MM.1S (cell line): ENCODE measurements at regions not wholly inside any gene's neighbourhood (a gene's known extent, or its start where the extent isn't known, plus 50 kb on each side); places are given as distances from the start of the nearest gene placed in this dataset.

Source experiments
- DNase-seq: peaks from one replicate; pipeline ENCODE4 v3.0.0-alpha.2; 2015
- H2AFZ ChIP-seq: fragments of 300-600 bp; sonication (generic); 2 replicates; pipeline ENCODE4 v1.6.0; 2016; ENCODE audit warnings: antibody characterized with exemption, low read length
- H3F3A ChIP-seq: fragments of 300-600 bp; sonication (generic); 2 replicates; pipeline ENCODE4 v1.6.1; 2016; ENCODE audit warnings: mild to moderate bottlenecking, antibody characterized with exemption, low read length, moderate library complexity, mixed read lengths; ENCODE audit not compliant: insufficient read depth
- H3K27ac ChIP-seq: fragments of 300-600 bp; sonication (generic); 2 replicates; pipeline ENCODE4 v1.5.1; 2016; ENCODE audit warnings: mild to moderate bottlenecking, low read length
- H3K27me3 ChIP-seq: fragments of 300-600 bp; sonication (generic); replicated peaks from 2 replicates; pipeline ENCODE4 v1.6.0; 2016; ENCODE audit warnings: low read length; ENCODE audit not compliant: insufficient read depth
- H3K36me3 ChIP-seq: fragments of 300-600 bp; sonication (generic); replicated peaks from 2 replicates; pipeline ENCODE4 v1.6.1; 2016; ENCODE audit warnings: mild to moderate bottlenecking, low read length, mixed read lengths; ENCODE audit not compliant: insufficient read depth
- H3K4me1 ChIP-seq: fragments of 300-600 bp; sonication (generic); 2 replicates; pipeline ENCODE4 v1.6.1; 2016; ENCODE audit warnings: low read length, mixed read lengths
- H3K4me2 ChIP-seq: fragments of 300-600 bp; sonication (generic); 2 replicates; pipeline ENCODE4 v1.6.0; 2016; ENCODE audit warnings: low read depth, low read length
- H3K4me3 ChIP-seq: fragments of 300-600 bp; sonication (generic); 2 replicates; pipeline ENCODE4 v1.5.1; 2016; ENCODE audit warnings: low read length, mixed read lengths
- H3K79me2 ChIP-seq: fragments of 300-600 bp; sonication (generic); 2 replicates; pipeline ENCODE4 v1.6.1; 2016; ENCODE audit warnings: mixed run types, low read length, mixed read lengths
- H3K9ac ChIP-seq: fragments of 300-600 bp; sonication (generic); 2 replicates; pipeline ENCODE4 v1.6.1; 2016; ENCODE audit warnings: low read length, mixed read lengths
- H3K9me2 ChIP-seq: fragments of 300-600 bp; sonication (generic); replicated peaks from 2 replicates; pipeline ENCODE4 v1.6.1; 2016; ENCODE audit warnings: mild to moderate bottlenecking, low read length, mixed read lengths; ENCODE audit not compliant: insufficient read depth
- H3K9me3 ChIP-seq: fragments of 300-600 bp; sonication (generic); replicated peaks from 2 replicates; pipeline ENCODE4 v1.6.1; 2016; ENCODE audit warnings: mild to moderate bottlenecking, low read length, mixed read lengths; ENCODE audit not compliant: insufficient read depth
- H4K20me1 ChIP-seq: fragments of 300-600 bp; sonication (generic); 2 replicates; pipeline ENCODE4 v1.6.1; 2016; ENCODE audit warnings: mild to moderate bottlenecking, low read length, moderate library complexity, mixed read lengths; ENCODE audit not compliant: insufficient read depth
- EZH2 ChIP-seq: fragments of 300-600 bp; sonication (generic); optimal IDR thresholded peaks from 2 replicates; pipeline ENCODE3; 2017; ENCODE audit warnings: low read depth, mild to moderate bottlenecking, antibody characterized with exemption, low read length, mixed read lengths
- EZH2phosphoT487 ChIP-seq: fragments of 300-600 bp; sonication (generic); IDR thresholded peaks from 2 replicates; pipeline ENCODE4 v1.6.1; 2018; ENCODE audit warnings: antibody characterized with exemption, low read length
- TF ChIP-seq, protein P1 (sequence below): fragments of 300-600 bp; sonication (generic); IDR thresholded peaks from 2 replicates; pipeline ENCODE4 v1.5.1; 2016; ENCODE audit warnings: antibody characterized with exemption, low read length, mixed read lengths

DNA sequence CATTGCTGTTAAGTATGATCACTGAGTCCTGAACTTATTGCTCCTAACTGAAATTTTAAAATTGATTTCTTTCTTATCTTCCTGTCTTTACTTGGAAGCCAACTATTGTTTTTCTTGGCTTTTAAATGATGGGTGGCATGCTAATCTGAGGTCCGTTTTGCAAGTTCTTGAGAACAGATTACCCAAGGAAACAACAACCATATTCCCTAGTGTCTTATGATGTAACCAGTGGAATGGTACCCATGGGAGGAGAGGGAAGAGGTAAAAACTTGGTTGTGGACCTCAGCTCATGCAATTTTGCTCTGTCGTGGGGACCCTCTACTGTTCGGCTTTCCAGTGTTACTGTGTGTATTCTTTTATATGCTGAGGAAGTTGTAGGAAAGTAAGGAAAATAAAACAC is 454.8 kb upstream of the ADAMTS5 start:
- Histone ChIP-seq H3K9me3 (no peaks in the 10 kb centered on the region; the same call in 1 of the 2 replicates), H3K4me3 (no peak overlapping the region), H3K9me2 (no peaks in the 10 kb centered on the region; the same call in 1 of the 2 replicates), H3K9ac (no peak overlapping the region), H3K4me1 (no peaks in the 10 kb centered on the region), H3K27ac (no peak overlapping the region), H4K20me1 (no peaks in the 10 kb centered on the region), H3K4me2 (no peak overlapping the region), H3F3A (no peaks in the 10 kb centered on the region), H3K27me3 (no peaks in the 10 kb centered on the region), H3K36me3 (no peaks in the 10 kb centered on the region), H2AFZ (no peak overlapping the region), H3K79me2 (no peaks in the 10 kb centered on the region)
- no peak for DNase-seq
- no peak for TF ChIP-seq EZH2phosphoT487
- no peak for TF ChIP-seq EZH2
- TF ChIP-seq, protein P1, sequence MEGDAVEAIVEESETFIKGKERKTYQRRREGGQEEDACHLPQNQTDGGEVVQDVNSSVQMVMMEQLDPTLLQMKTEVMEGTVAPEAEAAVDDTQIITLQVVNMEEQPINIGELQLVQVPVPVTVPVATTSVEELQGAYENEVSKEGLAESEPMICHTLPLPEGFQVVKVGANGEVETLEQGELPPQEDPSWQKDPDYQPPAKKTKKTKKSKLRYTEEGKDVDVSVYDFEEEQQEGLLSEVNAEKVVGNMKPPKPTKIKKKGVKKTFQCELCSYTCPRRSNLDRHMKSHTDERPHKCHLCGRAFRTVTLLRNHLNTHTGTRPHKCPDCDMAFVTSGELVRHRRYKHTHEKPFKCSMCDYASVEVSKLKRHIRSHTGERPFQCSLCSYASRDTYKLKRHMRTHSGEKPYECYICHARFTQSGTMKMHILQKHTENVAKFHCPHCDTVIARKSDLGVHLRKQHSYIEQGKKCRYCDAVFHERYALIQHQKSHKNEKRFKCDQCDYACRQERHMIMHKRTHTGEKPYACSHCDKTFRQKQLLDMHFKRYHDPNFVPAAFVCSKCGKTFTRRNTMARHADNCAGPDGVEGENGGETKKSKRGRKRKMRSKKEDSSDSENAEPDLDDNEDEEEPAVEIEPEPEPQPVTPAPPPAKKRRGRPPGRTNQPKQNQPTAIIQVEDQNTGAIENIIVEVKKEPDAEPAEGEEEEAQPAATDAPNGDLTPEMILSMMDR: no peak

DNA sequence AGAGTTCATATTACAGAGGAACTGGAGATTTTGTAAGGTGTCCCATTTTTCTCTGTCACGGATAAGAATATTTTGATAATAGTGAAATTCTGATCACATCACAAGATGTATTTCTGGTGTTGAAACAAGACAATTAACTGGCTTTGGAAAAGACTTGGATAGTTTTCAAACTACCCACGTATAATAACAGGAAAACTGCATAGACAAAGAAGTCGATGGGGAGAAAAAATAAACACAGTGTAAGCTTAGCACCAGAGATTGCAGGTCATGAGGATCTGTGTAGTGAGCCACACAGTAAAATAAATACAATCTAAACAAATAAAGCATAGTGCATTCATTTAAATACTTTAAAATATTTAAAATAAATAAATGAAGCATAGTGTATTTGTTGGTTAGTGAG is 452.3 kb upstream of the ADAMTS5 start:
- H2AFZ ChIP-seq: no peak overlapping the region
- no peak overlapping the region for H3K9ac ChIP-seq
- no peaks in the 10 kb centered on the region for H3F3A ChIP-seq
- no peak for DNase-seq
- no peaks in the 10 kb centered on the region for H3K4me1 ChIP-seq
- no peak for TF ChIP-seq EZH2
- no peak for TF ChIP-seq EZH2phosphoT487
- TF ChIP-seq, protein P1: no peak
- H3K79me2 ChIP-seq: no peaks in the 10 kb centered on the region
- no peaks in the 10 kb centered on the region; the same call in 1 of the 2 replicates for H3K9me3 ChIP-seq
- no peaks in the 10 kb centered on the region for H3K27me3 ChIP-seq
- H4K20me1 ChIP-seq: no peaks in the 10 kb centered on the region
- no peaks in the 10 kb centered on the region; the same call in 1 of the 2 replicates for H3K9me2 ChIP-seq
- no peak overlapping the region for H3K27ac ChIP-seq
- H3K4me3 ChIP-seq: no peak overlapping the region
- no peak overlapping the region for H3K4me2 ChIP-seq
- H3K36me3 ChIP-seq: no peaks in the 10 kb centered on the region

DNA sequence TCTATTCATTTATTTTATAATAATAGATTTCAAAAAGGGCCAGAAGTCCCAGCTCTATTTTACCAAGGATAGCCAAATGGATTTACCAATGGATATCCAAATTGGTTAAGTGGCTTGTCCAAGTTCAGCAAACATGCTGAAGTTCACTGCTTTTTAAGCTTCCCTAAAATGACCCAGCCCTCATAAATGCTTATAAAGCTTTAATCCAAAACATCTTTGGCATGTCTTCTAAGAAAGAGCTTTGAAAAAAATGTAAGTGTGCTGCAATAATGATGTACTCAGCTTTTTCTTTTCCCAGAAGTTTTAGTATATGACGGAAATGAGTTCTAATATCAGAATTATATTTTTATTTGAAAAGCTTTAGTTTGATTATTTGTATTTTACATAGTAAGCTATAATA is 451.5 kb upstream of the ADAMTS5 start:
- H4K20me1 ChIP-seq: no peaks in the 10 kb centered on the region
- no peak overlapping the region for H3K4me2 ChIP-seq
- H3K9me3 ChIP-seq: no peaks in the 10 kb centered on the region; the same call in 1 of the 2 replicates
- H3K36me3 ChIP-seq: no peaks in the 10 kb centered on the region
- no peaks in the 10 kb centered on the region for H3F3A ChIP-seq
- TF ChIP-seq EZH2 (no peak), EZH2phosphoT487 (no peak)
- TF ChIP-seq, protein P1: no peak
- no peak overlapping the region for H3K4me3 ChIP-seq
- no peaks in the 10 kb centered on the region for H3K27me3 ChIP-seq
- H3K4me1 ChIP-seq: no peaks in the 10 kb centered on the region
- H3K9ac ChIP-seq: no peak overlapping the region
- no peak for DNase-seq
- no peaks in the 10 kb centered on the region for H3K79me2 ChIP-seq
- H2AFZ ChIP-seq: no peak overlapping the region
- no peaks in the 10 kb centered on the region; the same call in 1 of the 2 replicates for H3K9me2 ChIP-seq
- H3K27ac ChIP-seq: no peak overlapping the region
